ENCODE measurements at regions not wholly inside any gene's neighbourhood (a gene's known extent, or its start where the extent isn't known, plus 50 kb on each side); places are given as distances from the start of the nearest gene placed in this dataset.
A peak's percentile ranks its signal among the peaks of the same experiment; 100 is the strongest.

GRCh38 chr3:56923526-56924224 lies 121.9 kb upstream of the ARHGEF3 start:
- peak; percentile 31 to 56 (median 31) for DNase-seq

- DNase-seq = no peak
Observed at GRCh38 chr3:56921573-56922453, 120.1 kb upstream of the ARHGEF3 start.

GRCh38 chr3:56919797-56920195 lies 118.0 kb upstream of the ARHGEF3 start:
- DNase-seq = no peak

GRCh38 chr3:56919137-56919796 lies 117.5 kb upstream of the ARHGEF3 start:
- no peak for DNase-seq

- DNase-seq = peak; percentile 73 to 76 (median 73)
Observed at GRCh38 chr3:56918111-56918568, 116.4 kb upstream of the ARHGEF3 start.

GRCh38 chr3:56917361-56918110 lies 115.8 kb upstream of the ARHGEF3 start:
- DNase-seq = no peak

GRCh38 chr3:56916716-56917360 lies 115.1 kb upstream of the ARHGEF3 start:
- peak in 1 of 3 donors; percentile 40 for DNase-seq

- DNase-seq = peak; percentile 53 to 64 (median 57)
Observed at GRCh38 chr3:56915966-56916586, 114.3 kb upstream of the ARHGEF3 start.

GRCh38 chr3:56914646-56915045 lies 112.9 kb upstream of the ARHGEF3 start:
- DNase-seq = no peak

- peak in 2 of 3 donors; percentile 27 to 40 for DNase-seq
Observed at GRCh38 chr3:56911363-56911762, 109.6 kb upstream of the ARHGEF3 start.

GRCh38 chr3:56909349-56909748 lies 107.6 kb upstream of the ARHGEF3 start:
- no peak for DNase-seq

- no peak for DNase-seq
Observed at GRCh38 chr3:56908004-56908403, 106.3 kb upstream of the ARHGEF3 start.

GRCh38 chr3:56904552-56905215 lies 102.9 kb upstream of the ARHGEF3 start:
- DNase-seq = peak; percentile 32 to 62 (median 37)

GRCh38 chr3:56903231-56903782 lies 101.6 kb upstream of the ARHGEF3 start:
- no peak for DNase-seq

GRCh38 chr3:56902468-56903160 lies 100.9 kb upstream of the ARHGEF3 start:
- no peak for DNase-seq

GRCh38 chr3:56900801-56901200 lies 99.1 kb upstream of the ARHGEF3 start:
- DNase-seq = no peak

GRCh38 chr3:56899851-56900250 lies 98.1 kb upstream of the ARHGEF3 start:
- DNase-seq = no peak

- no peak for DNase-seq
Observed at GRCh38 chr3:56899078-56899477, 97.3 kb upstream of the ARHGEF3 start.

- no peak for DNase-seq
Observed at GRCh38 chr3:56896357-56896756, 94.6 kb upstream of the ARHGEF3 start.

GRCh38 chr3:56894881-56895431 lies 93.2 kb upstream of the ARHGEF3 start:
- peak; percentile 31 to 38 (median 36) for DNase-seq
